Neural cell (in vitro differentiated cells): ENCODE measurements at regions not wholly inside any gene's neighbourhood (a gene's known extent, or its start where the extent isn't known, plus 50 kb on each side); places are given as distances from the start of the nearest gene placed in this dataset.

Experiments
- CTCF ChIP-seq: fragments of 450-650 bp; IDR thresholded peaks from 2 replicates; pipeline ENCODE4 v1.5.1; 2014; ENCODE audit warnings: antibody characterized with exemption, mild to moderate bottlenecking, moderate library complexity; ENCODE audit not compliant: poor library complexity, severe bottlenecking
- EP300 ChIP-seq: fragments of 450-650 bp; conservative IDR thresholded peaks from 2 replicates; pipeline ENCODE4 v1.6.1; 2014; ENCODE audit warnings: antibody characterized with exemption, mild to moderate bottlenecking, moderate library complexity; ENCODE audit not compliant: poor library complexity, severe bottlenecking
- POLR2AphosphoS5 ChIP-seq: IDR thresholded peaks from 2 replicates; pipeline ENCODE4 v1.6.1; 2012
- RAD21 ChIP-seq: fragments of 450-650 bp; conservative IDR thresholded peaks from 2 replicates; pipeline ENCODE4 v1.6.1; 2014; ENCODE audit warnings: antibody characterized with exemption, mild to moderate bottlenecking, moderate library complexity
- SMC3 ChIP-seq: fragments of 450-650 bp; conservative IDR thresholded peaks from 2 replicates; pipeline ENCODE4 v1.6.1; 2014; ENCODE audit warnings: antibody characterized with exemption, mild to moderate bottlenecking, moderate library complexity; ENCODE audit not compliant: poor library complexity
- TAF1 ChIP-seq: IDR thresholded peaks from 2 replicates; pipeline ENCODE4 v1.6.1; 2012; ENCODE audit warnings: low read depth
- TF ChIP-seq, protein P1 (sequence below): IDR thresholded peaks from 2 replicates; pipeline ENCODE4 v1.6.1; 2012; ENCODE audit warnings: borderline replicate concordance

- no peak for TF ChIP-seq CTCF
- TF ChIP-seq RAD21 = no peak
- no peak for TF ChIP-seq POLR2AphosphoS5
- TF ChIP-seq, protein P1, sequence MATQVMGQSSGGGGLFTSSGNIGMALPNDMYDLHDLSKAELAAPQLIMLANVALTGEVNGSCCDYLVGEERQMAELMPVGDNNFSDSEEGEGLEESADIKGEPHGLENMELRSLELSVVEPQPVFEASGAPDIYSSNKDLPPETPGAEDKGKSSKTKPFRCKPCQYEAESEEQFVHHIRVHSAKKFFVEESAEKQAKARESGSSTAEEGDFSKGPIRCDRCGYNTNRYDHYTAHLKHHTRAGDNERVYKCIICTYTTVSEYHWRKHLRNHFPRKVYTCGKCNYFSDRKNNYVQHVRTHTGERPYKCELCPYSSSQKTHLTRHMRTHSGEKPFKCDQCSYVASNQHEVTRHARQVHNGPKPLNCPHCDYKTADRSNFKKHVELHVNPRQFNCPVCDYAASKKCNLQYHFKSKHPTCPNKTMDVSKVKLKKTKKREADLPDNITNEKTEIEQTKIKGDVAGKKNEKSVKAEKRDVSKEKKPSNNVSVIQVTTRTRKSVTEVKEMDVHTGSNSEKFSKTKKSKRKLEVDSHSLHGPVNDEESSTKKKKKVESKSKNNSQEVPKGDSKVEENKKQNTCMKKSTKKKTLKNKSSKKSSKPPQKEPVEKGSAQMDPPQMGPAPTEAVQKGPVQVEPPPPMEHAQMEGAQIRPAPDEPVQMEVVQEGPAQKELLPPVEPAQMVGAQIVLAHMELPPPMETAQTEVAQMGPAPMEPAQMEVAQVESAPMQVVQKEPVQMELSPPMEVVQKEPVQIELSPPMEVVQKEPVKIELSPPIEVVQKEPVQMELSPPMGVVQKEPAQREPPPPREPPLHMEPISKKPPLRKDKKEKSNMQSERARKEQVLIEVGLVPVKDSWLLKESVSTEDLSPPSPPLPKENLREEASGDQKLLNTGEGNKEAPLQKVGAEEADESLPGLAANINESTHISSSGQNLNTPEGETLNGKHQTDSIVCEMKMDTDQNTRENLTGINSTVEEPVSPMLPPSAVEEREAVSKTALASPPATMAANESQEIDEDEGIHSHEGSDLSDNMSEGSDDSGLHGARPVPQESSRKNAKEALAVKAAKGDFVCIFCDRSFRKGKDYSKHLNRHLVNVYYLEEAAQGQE = no peak
- TF ChIP-seq EP300 = no peak
- no peak for TF ChIP-seq TAF1
- TF ChIP-seq SMC3 = no peak
Measured at GRCh38 chr22:49582181-49582580, 245.5 kb downstream of the BRD1 start.
